Liver (tissue), 3 donors: ENCODE measurements at regions not wholly inside any gene's neighbourhood (a gene's known extent, or its start where the extent isn't known, plus 50 kb on each side); places are given as distances from the start of the nearest gene placed in this dataset.

Experiments
- ATF3 ChIP-seq: IDR thresholded peaks from 2 replicates; pipeline ENCODE4 v1.6.1; 2016; ENCODE audit warnings: antibody characterized with exemption
- CTCF ChIP-seq: fragments of 150-350 bp; IDR thresholded peaks from 2 replicates; pipeline ENCODE4 v1.5.1; 2017; ENCODE audit warnings: improper control_type of control experiment, low read depth, low read length; ENCODE audit not compliant: missing input control
- EGR1 ChIP-seq, 2 donors: IDR thresholded peaks; 2 replicates each; pipeline ENCODE4 v1.6.1; 2016 to 2018; ENCODE audit warnings: antibody characterized with exemption in 2 of 2, low read depth in 2 of 2
- FOXA1 ChIP-seq: IDR thresholded peaks from 2 replicates; pipeline ENCODE4 v1.6.1; 2016; ENCODE audit warnings: antibody characterized with exemption
- GABPA ChIP-seq, 2 donors: IDR thresholded peaks in 1 of 2; conservative IDR thresholded peaks in 1 of 2; 2 replicates each; pipeline ENCODE4 v1.6.1; 2016; ENCODE audit warnings: antibody characterized with exemption in 2 of 2, mild to moderate bottlenecking in 1 of 2, moderate library complexity in 1 of 2
- HNF4G ChIP-seq: IDR thresholded peaks from 2 replicates; pipeline ENCODE4 v1.6.1; 2016; ENCODE audit warnings: antibody characterized with exemption
- JUND ChIP-seq, 2 donors: IDR thresholded peaks; 2 replicates each; pipeline ENCODE4 v1.6.1; 2016; ENCODE audit warnings: antibody characterized with exemption in 2 of 2
- MAX ChIP-seq: IDR thresholded peaks from 2 replicates; pipeline ENCODE4 v1.6.1; 2016; ENCODE audit warnings: antibody characterized with exemption
- RAD21 ChIP-seq, 2 donors: IDR thresholded peaks; 2 replicates each; pipeline ENCODE4 v1.6.1; 2016; ENCODE audit warnings: antibody characterized with exemption in 2 of 2, mild to moderate bottlenecking in 2 of 2
- REST ChIP-seq: IDR thresholded peaks from 2 replicates; pipeline ENCODE4 v1.6.1; 2016; ENCODE audit warnings: antibody characterized with exemption, mild to moderate bottlenecking
- SP1 ChIP-seq: IDR thresholded peaks from 2 replicates; pipeline ENCODE4 v1.6.1; 2018; ENCODE audit warnings: antibody characterized with exemption, mild to moderate bottlenecking
- TAF1 ChIP-seq: conservative IDR thresholded peaks from 2 replicates; pipeline ENCODE4 v1.6.1; 2016; ENCODE audit warnings: antibody characterized with exemption, mild to moderate bottlenecking
- YY1 ChIP-seq: IDR thresholded peaks from 2 replicates; pipeline ENCODE4 v1.6.1; 2016; ENCODE audit warnings: antibody characterized with exemption, mild to moderate bottlenecking
- donor health status: healthy.
- donor health status: healthy.

- TF ChIP-seq CTCF (no peak), RAD21 (IDR thresholded peaks at IDR 0.05) (no peak), SP1 (no peak), YY1 (no peak), MAX (no peak), TAF1 (no peak), ATF3 (no peak), EGR1 (IDR thresholded peaks at IDR 0.05; ENCODE audit: low read depth in 2 of 2) (no peak), FOXA1 (no peak), GABPA (IDR thresholded peaks at IDR 0.05 in 1 of 2, conservative IDR thresholded peaks at IDR 0.05 in 1 of 2) (no peak), REST (no peak), HNF4G (no peak), JUND (IDR thresholded peaks at IDR 0.05) (no peak)
Observed at GRCh38 chr14:89060191-89060590, 235.7 kb downstream of the TTC8 start.
